ENCODE measurements at regions not wholly inside any gene's neighbourhood (a gene's known extent, or its start where the extent isn't known, plus 50 kb on each side); places are given as distances from the start of the nearest gene placed in this dataset.

- no peaks in the 10 kb centered on the region for H3K23me2 ChIP-seq (ENCODE audit: insufficient read length, low read depth, low read length, poor library complexity, severe bottlenecking)
- no peak for TF ChIP-seq CTCF (conservative IDR thresholded peaks at IDR 0.05)
- H2BK5ac ChIP-seq (ENCODE audit: insufficient read length, low read length), result no peak overlapping the region
- no peak overlapping the region for H3K14ac ChIP-seq (ENCODE audit: insufficient read depth, low read length)
- no peak overlapping the region for H3K56ac ChIP-seq (ENCODE audit: insufficient read length, low read depth, low read length)
- H2BK120ac ChIP-seq (ENCODE audit: low read depth, low read length, poor library complexity, severe bottlenecking), result no peak overlapping the region
- H3K79me1 ChIP-seq (ENCODE audit: insufficient read depth, low read depth, low read length, poor library complexity, severe bottlenecking), result no peaks in the 10 kb centered on the region
- no peaks in the 10 kb centered on the region for H3K4me1 Mint-ChIP-seq
- no peak for DNase-seq
- no peak overlapping the region for H3K4me2 ChIP-seq (ENCODE audit: insufficient read depth, insufficient read length, low read length)
- H2AFZ ChIP-seq (ENCODE audit: low read length), result no peak overlapping the region
- H4K91ac ChIP-seq (ENCODE audit: insufficient read length, low read depth, low read length), result no peak overlapping the region
- no peak overlapping the region for H2AK5ac ChIP-seq (ENCODE audit: insufficient read length, low read length)
- H3K4ac ChIP-seq (ENCODE audit: low read depth, low read length), result no peak overlapping the region
- no peak overlapping the region for H3K18ac ChIP-seq (ENCODE audit: insufficient read length, low read depth, low read length)
- H3K27ac ChIP-seq (ENCODE audit: insufficient read length, low read depth, low read length), result no peak overlapping the region
- no peak overlapping the region for H3K23ac ChIP-seq (ENCODE audit: insufficient read length, low read depth, low read length)
- H4K8ac ChIP-seq (replicated peaks; ENCODE audit: insufficient read length, low read depth, low read length), result no peak overlapping the region
- H3K4me1 ChIP-seq (ENCODE audit: insufficient read depth, low read length), result no peaks in the 10 kb centered on the region
- no peak overlapping the region for H3K27ac Mint-ChIP-seq
- no peaks in the 10 kb centered on the region for H3K27me3 ChIP-seq (ENCODE audit: insufficient read depth, low read length)
- no peak overlapping the region for H4K5ac ChIP-seq (ENCODE audit: insufficient read length, low read depth, low read length)
- H3K9ac ChIP-seq (ENCODE audit: extremely low read depth, insufficient read length, low read length), result no peak overlapping the region
- no peaks in the 10 kb centered on the region for H3K9me3 Mint-ChIP-seq
- H3T11ph ChIP-seq (ENCODE audit: low read length), result no peak overlapping the region
- no peak overlapping the region for H2BK20ac ChIP-seq (ENCODE audit: low read depth, low read length, poor library complexity, severe bottlenecking)
- H3K79me2 ChIP-seq (ENCODE audit: insufficient read depth, low read length), result no peaks in the 10 kb centered on the region
- WGBS (ENCODE audit: extremely low coverage, insufficient read length, low lambda C conversion rate), result no CpG with 5 or more reads among the region's 4 CpGs
- no peaks in the 10 kb centered on the region; the same call in 1 of the 2 replicates for H3K27me3 Mint-ChIP-seq (ENCODE audit: low read depth)
- no peaks in the 10 kb centered on the region for H3K9me3 ChIP-seq (ENCODE audit: control insufficient read depth, low read depth, low read length)
- H3K4me3 Mint-ChIP-seq, result no peak overlapping the region
- no peak overlapping the region for H2BK15ac ChIP-seq (ENCODE audit: low read depth, low read length)
- no peak overlapping the region for H2BK12ac ChIP-seq (ENCODE audit: insufficient read length, low read depth, low read length)
- H4K20me1 ChIP-seq (ENCODE audit: control insufficient read depth, insufficient read depth, insufficient read length), result no peaks in the 10 kb centered on the region
- no peaks in the 10 kb centered on the region for H3K36me3 Mint-ChIP-seq (ENCODE audit: insufficient read depth in 1 of 3, low read depth in 3 of 3)
Observed at GRCh38 chr6:53210811-53211210, 62.2 kb upstream of the GCM1 start.
